ENCODE measurements at regions not wholly inside any gene's neighbourhood (a gene's known extent, or its start where the extent isn't known, plus 50 kb on each side); places are given as distances from the start of the nearest gene placed in this dataset.

DNA sequence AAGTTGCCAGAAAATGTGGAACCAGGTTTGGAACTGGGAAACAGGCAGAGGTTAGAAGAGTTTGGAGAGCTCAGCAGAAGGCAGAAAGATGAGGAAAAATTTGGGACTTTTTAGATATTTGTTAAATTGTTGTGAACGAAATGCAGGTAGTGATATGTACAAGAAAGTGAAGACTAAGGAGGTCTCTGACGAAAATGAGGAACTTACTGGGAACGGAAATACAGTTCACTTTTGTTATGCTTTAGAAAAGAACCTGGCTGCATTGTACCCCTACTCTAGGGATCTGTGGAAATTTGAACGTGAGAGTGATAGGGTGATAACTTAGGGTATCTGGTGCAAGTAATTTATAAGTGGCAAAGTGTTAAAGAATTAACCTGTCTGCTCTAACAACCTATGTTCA lies 632.4 kb downstream of the SLITRK5 start:
- Histone ChIP-seq H3K9ac (ENCODE audit: low read depth in 1 of 2, low read length in 2 of 2) (no peak overlapping the region), H3K36me3 (ENCODE audit: control insufficient read depth in 4 of 4, insufficient read depth in 3 of 4, low read depth in 1 of 4, low read length in 3 of 4) (no peaks in the 10 kb centered on the region), H3K4me1 (ENCODE audit: control insufficient read depth in 4 of 4, insufficient read depth in 4 of 4, low read length in 3 of 4) (no peaks in the 10 kb centered on the region), H3K9me3 (ENCODE audit: control insufficient read depth in 4 of 4, low read length in 3 of 4) (peaks cover 0 to 3% (median 0%) of the 10 kb centered on the region in 4 donors), H3K4me3 (ENCODE audit: low read depth in 1 of 3, low read length in 3 of 3) (no peak overlapping the region), H3K27me3 (ENCODE audit: control insufficient read depth in 4 of 4, insufficient read depth in 4 of 4, low read length in 3 of 4) (no peaks in the 10 kb centered on the region), H3K27ac (ENCODE audit: low read depth in 1 of 2, low read length in 2 of 2) (no peak overlapping the region)
- TF ChIP-seq RAD21 (IDR thresholded peaks at IDR 0.05) (no peak), ATF3 (IDR thresholded peaks at IDR 0.05) (no peak), CTCF (IDR thresholded peaks at IDR 0.05; ENCODE audit: low read depth, low read length, missing input control) (no peak), HNF4G (IDR thresholded peaks at IDR 0.05) (no peak)
- WGBS = 53% methylated on average over 4 of the region's 4 CpGs
- DNase-seq (ENCODE audit: low spot score) = no peak

GRCh38 chr13:88314496-88314895 lies 643.3 kb downstream of the SLITRK5 start:
- 62% methylated on average over 1 of the region's 1 CpG for WGBS
- Histone ChIP-seq H3K4me1 (ENCODE audit: control insufficient read depth in 4 of 4, insufficient read depth in 4 of 4, low read length in 3 of 4) (no peaks in the 10 kb centered on the region), H3K9ac (ENCODE audit: low read depth in 1 of 2, low read length in 2 of 2) (no peak overlapping the region), H3K36me3 (ENCODE audit: control insufficient read depth in 4 of 4, insufficient read depth in 3 of 4, low read depth in 1 of 4, low read length in 3 of 4) (no peaks in the 10 kb centered on the region), H3K27ac (ENCODE audit: low read depth in 1 of 2, low read length in 2 of 2) (no peak overlapping the region), H3K27me3 (ENCODE audit: control insufficient read depth in 4 of 4, insufficient read depth in 4 of 4, low read length in 3 of 4) (no peaks in the 10 kb centered on the region), H3K9me3 (ENCODE audit: control insufficient read depth in 4 of 4, low read length in 3 of 4) (no peaks in the 10 kb centered on the region), H3K4me3 (ENCODE audit: low read depth in 1 of 3, low read length in 3 of 3) (no peak overlapping the region)
- TF ChIP-seq RXRA (IDR thresholded peaks at IDR 0.05) (no peak), REST (IDR thresholded peaks at IDR 0.05) (no peak), ATF3 (IDR thresholded peaks at IDR 0.05) (no peak), GABPA (IDR thresholded peaks at IDR 0.05 in 1 of 2, conservative IDR thresholded peaks at IDR 0.05 in 1 of 2) (no peak), EGR1 (IDR thresholded peaks at IDR 0.05; ENCODE audit: low read depth in 2 of 2) (no peak), SP1 (IDR thresholded peaks at IDR 0.05) (no peak), JUND (IDR thresholded peaks at IDR 0.05) (no peak), FOXA1 (IDR thresholded peaks at IDR 0.05) (no peak), ZBTB33 (IDR thresholded peaks at IDR 0.05) (no peak), YY1 (IDR thresholded peaks at IDR 0.05) (no peak), CTCF (IDR thresholded peaks at IDR 0.05; ENCODE audit: low read depth, low read length, missing input control) (no peak), FOXA2 (IDR thresholded peaks at IDR 0.05) (no peak), HNF4A (conservative IDR thresholded peaks at IDR 0.05) (no peak), RAD21 (IDR thresholded peaks at IDR 0.05) (no peak)
- TF ChIP-seq, protein P1, sequence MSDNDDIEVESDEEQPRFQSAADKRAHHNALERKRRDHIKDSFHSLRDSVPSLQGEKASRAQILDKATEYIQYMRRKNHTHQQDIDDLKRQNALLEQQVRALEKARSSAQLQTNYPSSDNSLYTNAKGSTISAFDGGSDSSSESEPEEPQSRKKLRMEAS (IDR thresholded peaks at IDR 0.05) = no peak
- no peak for DNase-seq (ENCODE audit: low spot score)

All from liver (tissue), 8 donors.